Type B pancreatic cell (in vitro differentiated cells): ENCODE measurements at regions not wholly inside any gene's neighbourhood (a gene's known extent, or its start where the extent isn't known, plus 50 kb on each side); places are given as distances from the start of the nearest gene placed in this dataset.

Experiments used
- DNase-seq: peaks from one replicate; pipeline ENCODE4 v3.0.0; 2021; ENCODE audit warnings: mixed read lengths; ENCODE audit not compliant: unreplicated experiment; ENCODE audit errors: extremely low spot score
- H3K27ac Mint-ChIP-seq: 2 replicates; pipeline ENCODE4 v1.8.0; 2021; ENCODE audit warnings: mild to moderate bottlenecking, mixed read lengths
- H3K27me3 Mint-ChIP-seq: 2 replicates; pipeline ENCODE4 v1.8.0; 2021; ENCODE audit warnings: mixed read lengths
- H3K36me3 Mint-ChIP-seq: 2 replicates; pipeline ENCODE4 v1.8.0; 2021; ENCODE audit warnings: mixed read lengths
- H3K4me1 Mint-ChIP-seq: one replicate; pipeline ENCODE4 v1.8.0; 2021; ENCODE audit warnings: mixed read lengths; ENCODE audit not compliant: unreplicated experiment
- H3K4me3 Mint-ChIP-seq: 2 replicates; pipeline ENCODE4 v1.8.0; 2021; ENCODE audit warnings: mild to moderate bottlenecking, mixed read lengths
- H3K9me3 Mint-ChIP-seq: 2 replicates; pipeline ENCODE4 v1.8.0; 2021; ENCODE audit warnings: mixed read lengths
- TF ChIP-seq, protein P1 (sequence below): fragments of 200-600 bp; sonication (generic); conservative IDR thresholded peaks from 2 replicates; pipeline ENCODE4 v1.5.0; 2021; ENCODE audit warnings: antibody characterized with exemption, mild to moderate bottlenecking

DNA sequence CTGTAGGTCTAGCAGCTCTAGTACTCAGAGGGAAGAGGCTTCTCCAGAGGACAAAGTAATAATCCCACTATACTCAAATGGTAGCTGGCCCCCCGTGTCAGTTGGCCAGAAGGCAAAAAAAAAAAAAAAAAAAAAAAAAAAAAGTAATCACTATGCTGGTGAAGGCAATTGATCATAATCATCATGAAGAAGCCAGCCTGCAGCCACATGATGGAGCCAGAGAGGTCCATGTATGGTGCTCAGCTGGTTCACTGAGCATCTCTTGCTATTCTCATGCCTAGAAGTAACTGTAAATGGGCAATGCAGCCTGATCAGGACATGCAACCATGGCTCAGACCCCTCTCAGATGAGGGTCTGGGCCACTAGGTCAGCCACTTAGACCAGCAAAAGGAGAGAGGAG is 378.8 kb downstream of the MED13L start:
- H3K27me3 Mint-ChIP-seq, result peaks cover 4% of the 10 kb centered on the region
- TF ChIP-seq, protein P1, sequence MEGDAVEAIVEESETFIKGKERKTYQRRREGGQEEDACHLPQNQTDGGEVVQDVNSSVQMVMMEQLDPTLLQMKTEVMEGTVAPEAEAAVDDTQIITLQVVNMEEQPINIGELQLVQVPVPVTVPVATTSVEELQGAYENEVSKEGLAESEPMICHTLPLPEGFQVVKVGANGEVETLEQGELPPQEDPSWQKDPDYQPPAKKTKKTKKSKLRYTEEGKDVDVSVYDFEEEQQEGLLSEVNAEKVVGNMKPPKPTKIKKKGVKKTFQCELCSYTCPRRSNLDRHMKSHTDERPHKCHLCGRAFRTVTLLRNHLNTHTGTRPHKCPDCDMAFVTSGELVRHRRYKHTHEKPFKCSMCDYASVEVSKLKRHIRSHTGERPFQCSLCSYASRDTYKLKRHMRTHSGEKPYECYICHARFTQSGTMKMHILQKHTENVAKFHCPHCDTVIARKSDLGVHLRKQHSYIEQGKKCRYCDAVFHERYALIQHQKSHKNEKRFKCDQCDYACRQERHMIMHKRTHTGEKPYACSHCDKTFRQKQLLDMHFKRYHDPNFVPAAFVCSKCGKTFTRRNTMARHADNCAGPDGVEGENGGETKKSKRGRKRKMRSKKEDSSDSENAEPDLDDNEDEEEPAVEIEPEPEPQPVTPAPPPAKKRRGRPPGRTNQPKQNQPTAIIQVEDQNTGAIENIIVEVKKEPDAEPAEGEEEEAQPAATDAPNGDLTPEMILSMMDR, result no peak

DNA sequence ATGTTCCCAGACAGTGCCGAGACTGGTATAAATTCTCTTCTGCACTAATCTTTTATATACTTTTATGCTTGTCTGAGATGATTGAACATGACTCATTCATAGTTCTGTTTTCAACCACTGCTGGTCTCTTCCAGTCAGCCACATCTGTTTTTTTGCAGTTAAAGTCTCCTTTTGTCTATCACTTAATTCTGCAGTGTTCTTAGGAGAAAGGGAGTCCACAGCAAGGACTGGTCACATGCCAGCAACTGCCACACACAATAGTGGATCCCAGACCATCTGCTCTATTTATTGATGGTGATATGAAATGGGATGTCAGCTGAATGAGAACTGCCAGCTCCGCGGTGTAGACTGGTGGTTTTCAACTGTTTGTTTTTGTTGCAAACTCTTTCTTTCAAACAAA is 379.8 kb downstream of the MED13L start:
- no peaks in the 10 kb centered on the region for H3K4me1 Mint-ChIP-seq
- TF ChIP-seq, protein P1, result no peak
- H3K36me3 Mint-ChIP-seq, result no peaks in the 10 kb centered on the region
- H3K9me3 Mint-ChIP-seq, result no peaks in the 10 kb centered on the region
- no peak overlapping the region for H3K27ac Mint-ChIP-seq
- DNase-seq, result no peak
- H3K4me3 Mint-ChIP-seq, result no peak overlapping the region
- H3K27me3 Mint-ChIP-seq, result peaks cover 4% of the 10 kb centered on the region

More for the DNA sequence above, 378.8 kb downstream of the MED13L start:
- no peak overlapping the region for H3K27ac Mint-ChIP-seq
- H3K4me3 Mint-ChIP-seq, result no peak overlapping the region
- H3K36me3 Mint-ChIP-seq, result no peaks in the 10 kb centered on the region
- H3K9me3 Mint-ChIP-seq, result no peaks in the 10 kb centered on the region
- H3K4me1 Mint-ChIP-seq, result no peaks in the 10 kb centered on the region
- no peak for DNase-seq

DNA sequence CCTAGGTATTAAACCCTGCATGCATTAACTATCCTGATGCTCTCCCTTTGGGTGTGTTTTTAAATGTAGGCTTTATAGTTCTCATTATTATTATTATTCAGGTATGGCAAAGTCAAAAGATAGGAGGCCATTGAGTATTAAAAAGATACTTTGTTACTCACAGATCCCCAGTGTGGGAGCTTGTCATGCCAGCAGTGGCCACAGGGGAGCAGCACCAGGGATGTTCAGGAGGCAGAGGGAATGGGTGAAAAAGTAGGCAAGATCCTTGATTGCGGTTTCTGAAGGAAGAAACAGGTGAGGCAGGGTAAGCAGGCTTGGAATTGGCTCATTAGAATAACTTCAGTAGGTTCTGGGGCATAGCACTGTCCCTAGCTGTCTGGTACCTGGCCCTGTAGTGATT is 382.2 kb downstream of the MED13L start:
- Mint-ChIP-seq H3K4me3 (no peak overlapping the region), H3K27ac (no peak overlapping the region), H3K36me3 (no peaks in the 10 kb centered on the region), H3K27me3 (peaks cover 4% of the 10 kb centered on the region), H3K4me1 (peaks cover 10% of the 10 kb centered on the region), H3K9me3 (no peaks in the 10 kb centered on the region)
- TF ChIP-seq, protein P1, result peak; percentile 57
- no peak for DNase-seq

DNA sequence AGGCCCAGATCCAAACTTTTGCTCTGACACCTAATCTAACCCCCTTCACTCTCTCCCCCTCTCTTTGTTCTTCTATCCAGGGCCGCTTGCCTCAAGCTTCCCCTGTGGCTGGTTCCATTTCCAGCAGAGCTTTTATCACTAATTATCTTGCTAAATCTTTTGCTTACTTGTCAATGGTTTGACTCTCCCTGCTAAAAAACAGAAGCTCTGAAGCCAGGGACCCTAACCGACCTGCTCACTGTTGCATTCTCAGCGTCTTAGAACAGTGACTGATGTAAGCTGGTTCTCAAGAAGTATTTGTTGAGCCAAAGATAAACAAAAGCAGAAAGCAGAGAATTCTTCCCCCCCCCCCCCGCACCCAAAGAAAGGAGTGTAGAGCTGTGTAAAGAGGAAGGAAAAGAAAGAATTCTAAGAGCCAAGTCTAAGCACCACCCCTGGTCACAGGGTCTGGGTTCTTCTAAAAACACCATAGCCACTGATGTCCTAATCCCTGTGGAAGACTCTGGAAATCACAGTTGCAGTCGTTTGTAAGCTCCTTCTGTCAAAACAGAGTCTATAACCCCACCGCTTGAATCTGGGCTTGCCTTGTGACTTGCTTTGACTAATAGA is 385.8 kb downstream of the MED13L start:
- Mint-ChIP-seq H3K4me1 (peaks cover 10% of the 10 kb centered on the region), H3K4me3 (no peak overlapping the region), H3K27me3 (peaks cover 4% of the 10 kb centered on the region), H3K27ac (peak overlapping the region; percentile 7), H3K36me3 (no peaks in the 10 kb centered on the region), H3K9me3 (no peaks in the 10 kb centered on the region)
- DNase-seq, result no peak
- TF ChIP-seq, protein P1, result no peak

DNA sequence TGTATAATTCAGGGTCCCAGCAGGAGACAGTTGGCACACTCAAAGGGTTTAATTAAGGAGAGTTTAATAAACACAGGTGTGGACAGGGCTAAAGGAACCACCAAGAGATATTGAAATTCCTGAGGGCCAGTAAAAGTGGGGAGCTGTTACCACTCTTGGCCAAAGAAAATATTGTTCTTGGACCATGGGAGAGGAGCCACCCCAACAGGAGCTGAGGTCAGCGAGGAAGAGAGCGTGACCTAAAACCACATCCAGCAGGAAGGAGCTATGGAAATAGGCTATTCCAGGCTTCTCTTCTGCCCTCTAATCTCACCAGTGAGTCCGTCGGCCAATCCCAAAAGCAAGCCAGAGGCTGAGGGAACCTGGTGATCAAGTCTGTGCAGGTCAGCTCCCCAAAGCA is 390.8 kb downstream of the MED13L start:
- DNase-seq, result no peak
- no peak overlapping the region for H3K4me3 Mint-ChIP-seq
- no peaks in the 10 kb centered on the region for H3K36me3 Mint-ChIP-seq
- peaks cover 5% of the 10 kb centered on the region for H3K9me3 Mint-ChIP-seq
- TF ChIP-seq, protein P1, result no peak
- no peaks in the 10 kb centered on the region for H3K27me3 Mint-ChIP-seq
- peaks cover 28% of the 10 kb centered on the region for H3K4me1 Mint-ChIP-seq
- no peak overlapping the region for H3K27ac Mint-ChIP-seq
